HepG2 (cell line): ENCODE measurements at regions not wholly inside any gene's neighbourhood (a gene's known extent, or its start where the extent isn't known, plus 50 kb on each side); places are given as distances from the start of the nearest gene placed in this dataset.

Source experiments
- CSRNP1 ChIP-seq: sonication (generic); formaldehyde crosslinking; IDR thresholded peaks from 2 replicates; pipeline ENCODE4 v1.8.1; 2023; ENCODE audit warnings: mild to moderate bottlenecking, missing genetic modification reagents
- MAFK ChIP-seq, 2 experiments: IDR thresholded peaks in 1 of 2; conservative IDR thresholded peaks in 1 of 2; 2 replicates each; pipeline ENCODE4 v1.6.1; 2011; ENCODE audit warnings: improper control_type of control experiment in 2 of 2, low read length in 2 of 2
- MLX ChIP-seq: IDR thresholded peaks from 2 replicates; pipeline ENCODE4 v1.6.1; 2016
- NR2C2 ChIP-seq: sonication (generic); formaldehyde crosslinking; IDR thresholded peaks from 2 replicates; pipeline ENCODE4 v1.4.0; 2020; ENCODE audit warnings: missing genetic modification reagents, mild to moderate bottlenecking, moderate library complexity, borderline replicate concordance
- POLR2G ChIP-seq: fragments of 200-400 bp; formaldehyde crosslinking; IDR thresholded peaks from 2 replicates; pipeline ENCODE4 v1.6.1; 2018; ENCODE audit warnings: mild to moderate bottlenecking, low read depth, low read length, moderate library complexity
- RARG ChIP-seq: sonication (generic); formaldehyde crosslinking; IDR thresholded peaks from 2 replicates; pipeline ENCODE4 v1.4.0; 2020; ENCODE audit warnings: low read depth, mild to moderate bottlenecking, missing genetic modification reagents
- ZEB1 ChIP-seq: IDR thresholded peaks from 2 replicates; pipeline ENCODE4 v1.6.1; 2012; ENCODE audit warnings: mild to moderate bottlenecking, low read depth, inconsistent platforms; ENCODE audit not compliant: insufficient replicate concordance
- ZFP36 ChIP-seq: fragments of 150-350 bp; IDR thresholded peaks from 2 replicates; pipeline ENCODE4 v1.6.1; 2018; ENCODE audit warnings: borderline replicate concordance, low read length, low read depth; ENCODE audit not compliant: partially characterized antibody
- ZNF883 ChIP-seq: sonication (generic); formaldehyde crosslinking; IDR thresholded peaks from 2 replicates; pipeline ENCODE4 v1.5.1; 2020; ENCODE audit warnings: mild to moderate bottlenecking, missing genetic modification reagents; ENCODE audit errors: not compliant biosample characterization
- ZSCAN20 ChIP-seq: sonication (generic); formaldehyde crosslinking; IDR thresholded peaks from 2 replicates; pipeline ENCODE4 v1.4.0; 2020; ENCODE audit warnings: missing genetic modification reagents, mild to moderate bottlenecking, borderline replicate concordance

- TF ChIP-seq POLR2G (no peak), RARG (CRISPR knock-in tag) (no peak), MLX (CRISPR knock-in tag) (no peak), MAFK (conservative IDR thresholded peaks at IDR 0.05 in 1 of 2, IDR thresholded peaks at IDR 0.05 in 1 of 2; ENCODE audit: low read length in 2 of 2) (no peak), ZFP36 (no peak), ZNF883 (CRISPR knock-in tag) (no peak), ZEB1 (no peak), CSRNP1 (CRISPR knock-in tag) (no peak), ZSCAN20 (no peak), NR2C2 (no peak)
These were observed 223.1 kb downstream of the RBM43 start for GRCh38 chr2:151038516-151038915.
